GM18907 (cell line): ENCODE measurements at regions not wholly inside any gene's neighbourhood (a gene's known extent, or its start where the extent isn't known, plus 50 kb on each side); places are given as distances from the start of the nearest gene placed in this dataset.

ENCODE experiments used
- ATAC-seq: cut with Tn5 transposase; IDR thresholded peaks from one replicate; pipeline ENCODE4 v1.9.1; 2021; ENCODE audit warnings: mild to moderate bottlenecking, moderate library complexity; ENCODE audit not compliant: unreplicated experiment

- no peak for ATAC-seq
Measured at GRCh38 chr4:136935305-136935704, 597.0 kb downstream of the PCDH18 start.

GRCh38 chr4:136934601-136935000 is 597.7 kb downstream of the PCDH18 start:
- no peak for ATAC-seq

DNA sequence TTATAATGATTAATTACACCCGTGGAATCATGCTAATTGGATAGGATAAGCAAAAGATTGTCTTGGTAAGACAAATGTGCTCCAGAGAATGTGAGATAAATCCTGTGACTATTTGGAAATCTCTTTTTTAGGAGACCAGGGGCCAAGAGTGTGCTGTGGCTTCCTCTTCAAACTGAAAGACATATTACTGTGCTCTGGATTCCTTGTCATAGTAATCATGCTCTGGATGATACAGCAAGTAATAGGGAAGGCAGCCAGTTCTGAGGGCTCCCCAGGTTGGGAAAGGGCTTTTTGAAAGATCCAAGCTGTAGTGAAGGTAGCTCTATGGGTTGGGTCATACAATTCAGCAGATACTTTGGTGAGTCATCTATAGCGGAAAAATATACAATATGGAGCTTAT is 600.5 kb downstream of the PCDH18 start:
- ATAC-seq: no peak

GRCh38 chr4:136928957-136929411 is 603.3 kb downstream of the PCDH18 start:
- ATAC-seq: no peak

- ATAC-seq: no peak
Measured at GRCh38 chr4:136927172-136927571, 605.1 kb downstream of the PCDH18 start.

GRCh38 chr4:136925203-136925602 is 607.1 kb downstream of the PCDH18 start:
- no peak for ATAC-seq

GRCh38 chr4:136922066-136922465 is 610.2 kb downstream of the PCDH18 start:
- ATAC-seq: no peak

- no peak for ATAC-seq
Measured at GRCh38 chr4:136920092-136920881, 612.0 kb downstream of the PCDH18 start.

- ATAC-seq: no peak
Measured at GRCh38 chr4:136918772-136919171, 613.5 kb downstream of the PCDH18 start.

DNA sequence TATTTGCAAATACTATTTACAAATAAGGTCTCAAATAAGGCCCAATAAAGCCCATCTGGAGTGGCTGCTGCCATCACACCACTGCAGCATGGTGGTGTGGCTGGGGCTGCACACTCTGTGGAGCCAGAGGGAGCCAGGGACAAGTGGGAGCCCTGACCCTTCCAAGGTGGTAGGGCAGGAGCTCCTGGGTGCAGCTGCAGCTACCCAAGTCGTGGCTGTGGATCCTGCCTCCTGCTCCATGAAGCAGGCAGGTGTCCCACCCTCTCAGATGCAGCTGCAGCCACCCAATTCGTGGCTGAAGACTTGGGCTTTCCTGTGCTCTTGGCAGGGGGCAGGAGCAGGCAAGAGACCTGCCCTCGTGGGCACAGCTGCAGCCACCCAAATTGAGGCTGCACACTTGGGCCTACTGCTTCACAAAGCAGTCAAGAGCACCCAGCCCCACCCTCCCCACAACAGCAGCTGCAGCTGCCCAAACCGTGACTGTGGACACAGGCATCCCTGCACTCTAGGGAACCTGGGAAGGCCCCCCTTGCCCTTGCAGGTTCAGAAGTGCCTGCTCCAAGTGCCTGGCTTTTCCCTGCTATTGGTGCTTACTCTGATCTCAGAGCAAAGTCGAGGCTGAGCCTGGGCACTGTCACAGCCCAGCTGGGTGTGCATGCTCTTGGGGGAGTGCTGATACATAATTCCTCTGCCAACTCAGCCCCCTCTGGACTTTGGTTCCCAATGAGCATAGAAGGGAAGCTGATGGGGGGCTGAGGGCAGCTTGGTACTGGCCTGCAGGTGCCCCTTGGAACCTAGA is 614.8 kb downstream of the PCDH18 start:
- ATAC-seq: no peak

- no peak for ATAC-seq
Measured at GRCh38 chr4:136909626-136910025, 622.7 kb downstream of the PCDH18 start.

DNA sequence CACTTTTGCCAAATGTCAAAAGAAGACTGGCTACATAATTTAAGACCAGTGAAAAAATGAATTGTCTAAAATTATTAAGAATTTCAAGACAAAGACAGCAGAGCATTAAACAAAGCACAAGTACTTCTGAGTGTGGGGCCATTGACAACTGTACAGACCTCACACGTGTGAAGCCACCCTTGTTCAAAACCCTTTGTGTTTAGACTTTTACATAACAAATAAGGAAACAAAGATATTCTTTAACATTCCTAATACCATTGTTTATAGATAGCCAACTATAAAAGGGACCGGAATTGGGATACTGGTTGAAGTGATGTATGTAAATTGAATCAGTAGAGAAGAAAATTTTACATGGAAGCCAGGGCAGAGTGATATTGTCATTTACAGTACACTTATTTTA is 624.2 kb downstream of the PCDH18 start:
- ATAC-seq: no peak

- ATAC-seq: no peak
Measured at GRCh38 chr4:136900696-136901095, 631.6 kb downstream of the PCDH18 start.

DNA sequence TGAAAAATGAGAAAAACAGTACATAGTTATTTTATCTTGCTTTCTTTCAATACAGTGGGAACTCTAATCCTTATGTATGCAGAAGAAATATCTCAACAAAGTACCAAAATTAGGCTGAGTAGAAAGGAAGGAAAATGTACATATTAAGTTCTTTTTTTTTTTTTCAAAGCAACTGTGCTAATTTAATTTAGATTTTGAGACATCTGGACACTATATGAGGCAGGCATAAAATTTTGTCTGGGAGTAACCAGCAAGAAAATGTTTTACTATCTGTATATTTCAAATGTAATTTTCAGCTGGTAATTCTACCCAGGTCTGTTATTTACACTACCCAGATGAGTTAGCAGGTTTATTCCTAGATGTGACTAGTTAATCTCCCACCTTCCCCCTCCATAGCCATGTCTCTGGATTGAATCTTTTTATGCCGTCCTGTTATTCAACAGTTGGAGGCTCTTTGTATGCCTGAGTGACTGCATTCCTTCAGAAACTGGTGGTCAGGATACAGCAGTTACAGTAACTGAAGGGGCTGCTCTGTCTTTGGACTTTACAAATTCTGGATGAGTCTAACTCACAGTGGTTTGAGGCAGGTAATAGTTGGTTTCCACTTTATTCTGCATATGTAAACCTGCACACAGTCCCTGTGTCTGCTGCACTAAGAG is 633.6 kb downstream of the PCDH18 start:
- no peak for ATAC-seq

- no peak for ATAC-seq
Measured at GRCh38 chr4:136893573-136893972, 638.7 kb downstream of the PCDH18 start.

GRCh38 chr4:136881666-136882065 is 650.6 kb downstream of the PCDH18 start:
- no peak for ATAC-seq

DNA sequence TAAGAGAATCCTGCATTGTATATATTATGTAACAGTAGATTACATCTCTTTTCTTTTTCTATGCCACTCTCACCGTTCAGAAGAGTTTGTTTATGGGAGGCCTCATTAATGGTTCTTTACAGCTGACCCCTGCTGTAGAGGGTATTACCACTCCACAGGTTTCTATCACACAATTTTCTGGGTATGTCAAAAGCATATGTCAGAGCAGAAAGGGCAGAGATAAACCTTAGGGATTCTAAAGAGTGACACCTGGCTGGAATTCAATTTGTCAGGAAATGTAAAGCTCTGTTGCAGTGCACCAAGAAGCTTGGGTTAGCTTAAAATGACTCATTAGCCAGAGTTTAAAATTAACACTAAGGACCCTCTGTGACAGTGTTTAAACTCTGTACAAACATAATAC is 658.7 kb downstream of the PCDH18 start:
- ATAC-seq: no peak

DNA sequence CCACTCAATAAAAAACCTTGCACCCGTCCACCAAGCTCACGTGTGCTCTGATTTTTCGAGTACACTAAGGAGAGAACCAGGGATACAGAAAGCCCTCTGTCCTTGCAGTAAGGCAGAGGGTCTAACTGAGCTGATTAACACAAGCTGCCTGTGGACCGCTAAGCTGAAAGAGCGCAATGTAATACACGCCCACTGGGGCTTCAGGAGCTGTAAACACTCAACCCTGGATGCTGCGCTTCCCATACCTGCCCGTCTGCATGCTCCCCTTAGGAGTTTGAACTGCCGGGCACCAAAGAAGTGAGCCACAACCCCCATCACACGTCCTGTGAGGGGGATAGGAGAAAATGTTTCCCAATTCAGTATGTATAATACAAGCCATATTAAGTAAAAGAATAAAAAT is 664.8 kb downstream of the PCDH18 start:
- no peak for ATAC-seq

DNA sequence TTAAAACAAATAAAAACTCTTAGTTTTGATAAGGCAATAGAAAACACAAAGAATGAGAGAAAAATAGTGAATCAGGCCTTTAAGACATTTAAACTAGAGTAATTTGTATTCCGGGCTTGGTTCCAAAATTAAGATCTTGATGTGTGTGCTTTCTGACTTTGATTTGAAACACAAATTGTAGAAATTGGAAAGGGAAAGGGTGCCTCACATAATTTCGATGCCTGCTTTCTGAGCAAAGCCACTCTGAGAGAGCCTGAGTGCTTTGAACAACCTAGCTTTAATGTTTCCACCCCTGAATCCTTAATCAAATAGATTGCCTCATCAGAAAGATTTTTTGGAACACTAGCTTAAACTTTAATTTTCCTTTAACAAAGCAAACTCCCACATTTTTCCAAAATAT is 666.8 kb downstream of the PCDH18 start:
- ATAC-seq: no peak

DNA sequence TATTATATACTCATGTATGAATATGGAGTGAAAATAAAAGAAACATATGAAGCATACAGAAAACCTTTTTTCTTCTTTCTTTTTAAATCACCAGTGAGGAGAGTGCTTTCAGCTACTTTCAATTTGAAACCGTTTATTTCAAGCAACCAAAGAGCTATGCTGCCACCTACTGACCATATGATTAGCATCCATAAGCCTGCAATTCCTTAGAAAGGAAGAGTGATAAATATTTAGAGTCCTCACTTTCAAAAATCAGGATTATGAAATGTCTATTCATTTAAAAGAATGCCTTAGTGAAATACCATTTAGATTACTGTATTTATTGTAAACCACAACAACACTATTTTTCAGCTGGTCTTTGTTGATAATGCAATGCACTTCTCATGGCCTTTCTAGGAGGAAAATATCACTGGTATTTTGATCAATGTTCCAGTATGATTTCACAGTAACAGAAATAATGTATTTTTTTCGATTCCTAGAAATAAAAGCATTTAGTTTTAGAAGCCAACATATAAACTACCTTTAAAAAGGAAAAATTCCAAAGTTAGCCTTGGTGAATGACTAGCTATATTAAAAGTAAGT is 667.6 kb downstream of the PCDH18 start:
- peak; percentile 88 for ATAC-seq

- ATAC-seq: no peak
Measured at GRCh38 chr4:136863756-136864155, 668.5 kb downstream of the PCDH18 start.
